ENCODE measurements at regions not wholly inside any gene's neighbourhood (a gene's known extent, or its start where the extent isn't known, plus 50 kb on each side); places are given as distances from the start of the nearest gene placed in this dataset.
"Not testable (repeated sequence)": the region's sequence is repeated elsewhere in the genome, so short reads cannot be mapped to it uniquely, and the experiment has no call there.

GRCh38 chr21:35982717-35983116, 77.6 kb downstream of the SETD4 start:
- no peak for DNase-seq

- DNase-seq, result no peak
Measured at GRCh38 chr21:35981514-35982070, 78.7 kb downstream of the SETD4 start.

GRCh38 chr21:35980821-35981220, 79.5 kb downstream of the SETD4 start:
- DNase-seq, result no peak

- not testable (repeated sequence) for DNase-seq
Measured at GRCh38 chr21:35977860-35978259, 82.5 kb downstream of the SETD4 start.

- no peak for DNase-seq
Measured at GRCh38 chr21:35976929-35977328, 83.4 kb downstream of the SETD4 start.

GRCh38 chr21:35976481-35976880, 83.8 kb downstream of the SETD4 start:
- no peak for DNase-seq

GRCh38 chr21:35974775-35975174, 85.6 kb downstream of the SETD4 start:
- no peak for DNase-seq

- no peak for DNase-seq
Measured at GRCh38 chr21:35971824-35972223, 88.5 kb downstream of the SETD4 start.

- DNase-seq, result no peak
Measured at GRCh38 chr21:35969281-35969680, 91.0 kb downstream of the SETD4 start.

GRCh38 chr21:35968564-35968963, 91.8 kb downstream of the SETD4 start:
- DNase-seq, result no peak

GRCh38 chr21:35965699-35966098, 94.6 kb downstream of the SETD4 start:
- DNase-seq, result no peak

GRCh38 chr21:35963920-35964451, 96.3 kb downstream of the SETD4 start:
- no peak for DNase-seq

- no peak for DNase-seq
Measured at GRCh38 chr21:35962917-35963316, 97.4 kb downstream of the SETD4 start.

- DNase-seq, result no peak
Measured at GRCh38 chr21:35954066-35954465, 106.3 kb downstream of the SETD4 start.

- no peak for DNase-seq
Measured at GRCh38 chr21:35953597-35953996, 106.7 kb downstream of the SETD4 start.

GRCh38 chr21:35952651-35953340, 107.5 kb downstream of the SETD4 start:
- no peak for DNase-seq

- no peak for DNase-seq
Measured at GRCh38 chr21:35948982-35949381, 111.3 kb downstream of the SETD4 start.

GRCh38 chr21:35945089-35945671, 115.1 kb downstream of the SETD4 start:
- DNase-seq, result no peak

- DNase-seq, result no peak
Measured at GRCh38 chr21:35943752-35944151, 116.6 kb downstream of the SETD4 start.

GRCh38 chr21:35942211-35943144, 117.8 kb downstream of the SETD4 start:
- DNase-seq, result no peak

- no peak for DNase-seq
Measured at GRCh38 chr21:35940074-35940927, 120.0 kb downstream of the SETD4 start.

GRCh38 chr21:35938446-35938845, 121.9 kb downstream of the SETD4 start:
- DNase-seq, result no peak

Measured in activated CD4-positive, alpha-beta T cell treated with anti-CD3 and anti-CD28 coated beads, Interleukin-2, amount 50 U/mL, for 48 hours (primary cell).